Stimulated activated memory B cell treated with anti-CD40 and anti-IgM and Interleukin-4, amounts not matched to agents 10 μg/mL and 1 μg/mL and 100 μg/mL, for 72 hours (primary cell): ENCODE measurements at regions not wholly inside any gene's neighbourhood (a gene's known extent, or its start where the extent isn't known, plus 50 kb on each side); places are given as distances from the start of the nearest gene placed in this dataset.
"Not testable (repeated sequence)": the region's sequence is repeated elsewhere in the genome, so short reads cannot be mapped to it uniquely, and the experiment has no call there.

Experiments used
- ATAC-seq: fragments of 150-1000 bp; cut with Tn5 transposase; 2 replicates; pipeline ENCODE4 v1.10.0; 2021
- H3K27ac Mint-ChIP-seq: one replicate; pipeline ENCODE4 v1.8.0; 2022; ENCODE audit warnings: mild to moderate bottlenecking, mixed read lengths
- H3K27me3 Mint-ChIP-seq: one replicate; pipeline ENCODE4 v1.8.0; 2022; ENCODE audit warnings: mixed read lengths
- H3K36me3 Mint-ChIP-seq: one replicate; pipeline ENCODE4 v1.8.0; 2022; ENCODE audit warnings: mixed read lengths
- H3K4me1 Mint-ChIP-seq: one replicate; pipeline ENCODE4 v1.8.0; 2022; ENCODE audit warnings: mixed read lengths
- H3K4me3 Mint-ChIP-seq: one replicate; pipeline ENCODE4 v1.8.0; 2022; ENCODE audit warnings: mild to moderate bottlenecking, moderate library complexity, mixed read lengths
- H3K9me3 Mint-ChIP-seq: one replicate; pipeline ENCODE4 v1.8.0; 2022; ENCODE audit warnings: mixed read lengths

DNA sequence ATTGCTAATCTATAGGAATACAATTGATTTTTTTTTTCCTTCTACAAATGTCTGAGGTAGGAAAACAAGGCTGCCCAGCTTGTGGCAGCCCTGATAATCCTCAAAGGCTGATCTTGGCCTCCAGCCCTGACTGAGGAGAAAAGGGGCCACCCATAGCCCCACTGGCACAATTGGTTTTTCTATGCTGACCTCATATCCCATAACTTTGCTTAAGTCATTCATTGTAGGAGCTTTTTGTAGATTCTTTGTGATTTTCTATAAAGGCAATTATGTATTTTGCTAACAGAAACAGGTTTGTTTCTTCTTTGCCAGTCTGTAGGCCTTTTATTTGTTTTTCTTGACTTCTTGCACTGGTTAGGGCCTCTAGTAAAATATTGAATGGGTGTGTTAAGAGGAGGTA lies 80.2 kb upstream of the C15orf39 start:
- H3K4me3 Mint-ChIP-seq = no peak overlapping the region
- peaks cover 11% of the 10 kb centered on the region for H3K4me1 Mint-ChIP-seq
- no peaks in the 10 kb centered on the region for H3K36me3 Mint-ChIP-seq
- no peaks in the 10 kb centered on the region for H3K27me3 Mint-ChIP-seq
- ATAC-seq = no peak
- H3K9me3 Mint-ChIP-seq = peaks cover 3% of the 10 kb centered on the region
- no peak overlapping the region for H3K27ac Mint-ChIP-seq

DNA sequence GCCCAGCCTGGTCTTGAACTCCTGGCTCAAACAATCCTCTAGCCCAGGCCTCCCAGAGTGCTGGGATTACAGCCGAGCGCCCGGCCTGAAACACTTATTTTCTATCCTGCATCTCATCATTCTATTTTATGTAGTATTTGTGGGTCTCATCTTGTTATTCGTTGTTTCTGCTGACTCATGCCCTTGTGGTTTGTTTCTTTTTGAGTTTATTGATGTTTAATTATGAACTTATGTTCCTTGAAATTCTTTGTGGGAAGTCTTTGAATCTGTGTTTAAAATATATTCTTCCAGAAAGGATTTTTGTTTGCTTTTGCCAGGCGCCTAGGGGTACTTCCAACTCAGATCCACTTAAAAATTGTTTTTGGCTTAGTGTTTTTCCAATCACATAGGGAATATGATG lies 78.3 kb upstream of the C15orf39 start:
- Mint-ChIP-seq H3K4me3 (no peak overlapping the region), H3K9me3 (peaks cover 3% of the 10 kb centered on the region), H3K27me3 (no peaks in the 10 kb centered on the region), H3K4me1 (peaks cover 11% of the 10 kb centered on the region), H3K36me3 (no peaks in the 10 kb centered on the region), H3K27ac (no peak overlapping the region)
- ATAC-seq = no peak

DNA sequence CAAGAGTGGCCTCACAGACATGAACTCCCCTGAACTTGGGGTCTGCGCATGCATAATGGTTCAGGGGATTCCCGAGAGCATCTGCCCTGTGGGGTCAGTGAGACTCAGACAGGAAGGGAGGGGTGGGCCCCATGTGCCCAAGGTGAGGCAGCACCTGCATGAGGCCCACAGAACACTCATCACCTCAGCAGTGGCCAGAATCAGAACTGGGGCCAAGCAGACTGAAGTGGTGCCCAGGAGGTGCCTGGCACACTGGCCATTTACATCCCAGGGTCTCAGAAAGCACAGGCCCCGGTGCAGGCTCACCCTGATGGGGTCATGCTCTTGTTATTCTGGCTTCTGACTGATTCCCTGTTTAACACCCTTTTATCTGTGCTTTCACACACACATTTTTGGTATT lies 77.4 kb upstream of the C15orf39 start:
- H3K4me1 Mint-ChIP-seq = peaks cover 11% of the 10 kb centered on the region
- ATAC-seq = peak; percentile 36
- not testable (repeated sequence) for H3K4me3 Mint-ChIP-seq, H3K36me3 Mint-ChIP-seq, H3K9me3 Mint-ChIP-seq, H3K27me3 Mint-ChIP-seq, H3K27ac Mint-ChIP-seq

DNA sequence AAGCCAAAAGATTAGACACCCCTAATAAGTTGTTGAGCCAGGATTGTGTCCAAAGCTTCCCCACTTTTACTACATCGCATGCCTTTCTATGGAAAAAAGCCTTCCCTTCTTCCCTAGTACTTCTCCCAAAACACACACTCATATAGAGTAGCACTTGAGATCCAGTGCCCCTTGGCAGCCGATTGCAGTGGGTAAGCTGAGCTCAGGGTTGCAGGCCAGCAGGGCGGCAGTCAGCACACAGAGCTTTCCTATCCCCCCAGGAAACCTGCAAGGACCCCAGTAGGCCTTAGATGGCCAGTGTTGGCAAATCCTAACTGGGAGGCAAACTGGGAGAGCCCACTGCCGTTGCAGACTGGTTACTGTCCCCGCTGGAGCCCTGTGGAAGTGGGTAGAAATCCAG lies 75.7 kb upstream of the C15orf39 start:
- no peak for ATAC-seq
- H3K9me3 Mint-ChIP-seq = no peaks in the 10 kb centered on the region
- no peak overlapping the region for H3K27ac Mint-ChIP-seq
- H3K36me3 Mint-ChIP-seq = no peaks in the 10 kb centered on the region
- H3K4me1 Mint-ChIP-seq = peaks cover 19% of the 10 kb centered on the region
- H3K27me3 Mint-ChIP-seq = no peaks in the 10 kb centered on the region
- H3K4me3 Mint-ChIP-seq = no peak overlapping the region

DNA sequence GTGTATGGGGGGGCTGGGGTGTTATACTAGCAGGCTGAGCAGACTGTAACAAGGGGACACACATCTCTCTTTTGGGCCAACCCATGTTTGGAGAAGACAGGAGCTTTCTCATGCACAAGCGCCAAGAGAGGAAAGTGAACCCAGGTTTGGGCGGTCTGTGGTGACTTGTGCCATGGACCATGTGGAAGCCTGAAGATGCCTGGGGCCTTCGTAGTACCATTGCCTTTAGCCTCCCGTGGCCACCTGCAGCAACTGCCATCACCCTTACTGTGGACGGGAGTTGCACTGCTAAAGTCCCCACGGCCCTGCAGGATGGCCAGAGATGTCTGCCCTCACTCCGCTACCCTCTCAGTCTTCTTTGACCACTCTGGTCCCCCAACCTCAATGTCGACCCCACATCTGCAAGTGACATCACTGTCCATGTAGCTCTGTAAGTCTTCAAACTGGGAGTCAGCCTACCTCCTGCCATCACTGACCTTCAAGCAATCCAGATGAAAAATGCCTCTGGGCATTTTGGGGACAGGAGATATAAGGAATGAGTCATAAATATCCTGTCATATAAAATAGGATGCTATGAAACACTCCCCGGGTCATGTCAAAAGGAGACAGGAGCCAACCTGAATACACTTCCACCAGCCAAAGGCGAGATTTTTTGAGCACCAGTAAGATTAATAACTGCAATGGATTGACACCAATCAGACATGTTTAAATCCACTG lies 74.7 kb upstream of the C15orf39 start:
- Mint-ChIP-seq H3K9me3 (no peaks in the 10 kb centered on the region), H3K36me3 (no peaks in the 10 kb centered on the region), H3K4me1 (peaks cover 25% of the 10 kb centered on the region), H3K27ac (no peak overlapping the region), H3K4me3 (no peak overlapping the region), H3K27me3 (no peaks in the 10 kb centered on the region)
- no peak for ATAC-seq

DNA sequence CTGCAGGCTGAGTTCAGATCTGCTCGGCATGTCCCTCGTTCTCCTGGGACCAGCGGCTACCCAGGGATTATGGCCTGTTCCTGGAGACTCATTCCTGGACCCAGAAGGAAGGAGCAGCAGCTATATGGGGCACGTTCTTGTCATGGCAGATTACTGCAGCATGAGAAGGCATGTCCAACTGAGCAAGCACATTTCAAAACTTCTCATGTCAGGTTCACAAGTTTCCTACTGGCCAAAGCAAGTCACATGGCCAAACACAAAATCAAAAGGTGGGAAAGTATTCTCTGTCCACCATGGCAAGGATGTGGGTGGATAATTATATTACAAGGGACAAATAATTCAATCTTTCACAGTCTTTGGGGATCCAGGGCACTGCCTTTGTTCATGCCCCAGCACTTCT lies 71.9 kb upstream of the C15orf39 start:
- Mint-ChIP-seq H3K4me1 (peaks cover 14% of the 10 kb centered on the region), H3K27me3 (no peaks in the 10 kb centered on the region), H3K27ac (peak overlapping the region; percentile 27), H3K36me3 (no peaks in the 10 kb centered on the region), H3K9me3 (no peaks in the 10 kb centered on the region), H3K4me3 (no peak overlapping the region)
- ATAC-seq = no peak

DNA sequence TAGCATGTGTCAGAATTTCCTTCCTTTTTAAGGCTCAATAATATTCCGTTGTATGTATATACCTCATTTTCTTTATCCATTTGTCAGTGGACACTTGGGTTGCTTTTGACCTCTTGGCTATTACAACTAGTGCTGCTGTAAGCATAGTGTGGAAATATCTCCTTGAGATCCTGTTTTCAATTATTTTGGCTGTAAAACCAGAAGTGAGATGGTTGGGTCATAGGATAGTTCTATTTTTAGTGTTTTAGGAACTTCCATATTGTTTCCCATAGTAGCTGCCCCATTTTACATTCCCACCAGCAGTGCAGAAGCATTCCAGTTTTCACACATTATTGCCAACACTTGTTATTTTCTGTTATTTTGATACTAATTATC lies 70.4 kb upstream of the C15orf39 start:
- no peak for ATAC-seq
- Mint-ChIP-seq H3K4me3 (no peak overlapping the region), H3K27me3 (no peaks in the 10 kb centered on the region), H3K36me3 (no peaks in the 10 kb centered on the region), H3K27ac (peak overlapping the region; percentile 77), H3K4me1 (peaks cover 21% of the 10 kb centered on the region), H3K9me3 (no peaks in the 10 kb centered on the region)

DNA sequence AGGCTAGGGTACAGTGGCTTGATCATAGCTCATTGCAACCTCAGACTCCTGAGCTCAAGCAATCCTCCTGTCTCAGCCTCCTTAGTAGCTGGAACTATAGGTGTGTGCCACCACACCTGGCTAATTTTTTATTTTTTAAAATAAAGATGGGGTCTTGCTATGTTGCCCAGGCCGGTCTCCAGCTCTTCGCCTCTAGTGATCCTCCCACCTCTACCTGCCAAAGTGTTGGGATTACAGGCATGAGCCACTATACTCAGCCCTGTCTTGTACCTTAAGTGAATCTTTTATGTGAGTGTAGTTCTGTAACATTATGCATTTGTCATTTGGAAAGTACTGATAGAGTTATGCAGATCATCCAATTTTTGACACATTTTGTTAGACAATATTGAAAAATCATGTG lies 66.9 kb upstream of the C15orf39 start:
- Mint-ChIP-seq H3K4me3 (no peak overlapping the region), H3K4me1 (peaks cover 32% of the 10 kb centered on the region), H3K27me3 (no peaks in the 10 kb centered on the region), H3K27ac (no peak overlapping the region), H3K36me3 (no peaks in the 10 kb centered on the region), H3K9me3 (peaks cover 2% of the 10 kb centered on the region)
- ATAC-seq = no peak

DNA sequence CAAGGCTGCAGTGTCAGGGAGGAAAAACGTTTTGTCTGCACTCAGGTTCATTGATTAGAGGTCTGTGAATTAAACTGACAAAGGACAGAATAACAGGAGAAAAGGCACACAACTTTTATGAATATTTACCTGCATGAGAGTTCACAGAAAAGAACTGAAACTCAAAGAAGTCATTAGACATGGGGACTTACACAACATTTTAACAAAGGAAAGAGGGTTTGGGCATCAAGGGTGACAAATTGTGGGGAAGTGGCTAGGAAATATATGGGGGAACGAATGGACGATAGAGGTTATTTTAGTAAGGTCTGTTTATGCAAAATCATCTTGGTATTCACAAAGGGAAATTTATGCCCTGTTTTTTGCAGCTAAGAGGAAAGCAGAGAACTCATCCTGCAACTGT lies 65.6 kb upstream of the C15orf39 start:
- no peaks in the 10 kb centered on the region for H3K36me3 Mint-ChIP-seq
- H3K4me3 Mint-ChIP-seq = no peak overlapping the region
- H3K9me3 Mint-ChIP-seq = peaks cover 5% of the 10 kb centered on the region
- H3K27me3 Mint-ChIP-seq = no peaks in the 10 kb centered on the region
- ATAC-seq = no peak
- H3K27ac Mint-ChIP-seq = no peak overlapping the region
- H3K4me1 Mint-ChIP-seq = peaks cover 23% of the 10 kb centered on the region

DNA sequence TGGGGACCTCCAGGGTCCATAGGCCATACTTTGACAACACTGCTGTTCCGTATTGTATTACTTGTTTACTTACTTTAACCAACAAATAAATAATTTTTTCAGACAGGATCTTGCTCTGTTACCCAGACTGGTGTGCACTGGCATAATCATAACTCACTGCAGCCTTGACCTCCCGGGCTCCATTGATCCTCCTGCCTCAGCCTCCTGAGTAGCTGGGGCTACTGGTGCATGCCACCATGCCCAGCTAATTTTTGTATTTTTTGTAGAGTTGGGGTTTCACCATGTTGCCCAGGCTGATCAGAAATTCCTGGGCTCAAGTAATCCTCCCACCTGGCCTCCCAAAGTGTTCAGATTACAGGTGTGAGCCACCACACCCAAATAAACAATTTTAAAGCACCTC lies 64.9 kb upstream of the C15orf39 start:
- no peak overlapping the region for H3K4me3 Mint-ChIP-seq
- H3K27ac Mint-ChIP-seq = no peak overlapping the region
- peaks cover 6% of the 10 kb centered on the region for H3K9me3 Mint-ChIP-seq
- H3K36me3 Mint-ChIP-seq = no peaks in the 10 kb centered on the region
- ATAC-seq = no peak
- peaks cover 19% of the 10 kb centered on the region for H3K4me1 Mint-ChIP-seq
- no peaks in the 10 kb centered on the region for H3K27me3 Mint-ChIP-seq

DNA sequence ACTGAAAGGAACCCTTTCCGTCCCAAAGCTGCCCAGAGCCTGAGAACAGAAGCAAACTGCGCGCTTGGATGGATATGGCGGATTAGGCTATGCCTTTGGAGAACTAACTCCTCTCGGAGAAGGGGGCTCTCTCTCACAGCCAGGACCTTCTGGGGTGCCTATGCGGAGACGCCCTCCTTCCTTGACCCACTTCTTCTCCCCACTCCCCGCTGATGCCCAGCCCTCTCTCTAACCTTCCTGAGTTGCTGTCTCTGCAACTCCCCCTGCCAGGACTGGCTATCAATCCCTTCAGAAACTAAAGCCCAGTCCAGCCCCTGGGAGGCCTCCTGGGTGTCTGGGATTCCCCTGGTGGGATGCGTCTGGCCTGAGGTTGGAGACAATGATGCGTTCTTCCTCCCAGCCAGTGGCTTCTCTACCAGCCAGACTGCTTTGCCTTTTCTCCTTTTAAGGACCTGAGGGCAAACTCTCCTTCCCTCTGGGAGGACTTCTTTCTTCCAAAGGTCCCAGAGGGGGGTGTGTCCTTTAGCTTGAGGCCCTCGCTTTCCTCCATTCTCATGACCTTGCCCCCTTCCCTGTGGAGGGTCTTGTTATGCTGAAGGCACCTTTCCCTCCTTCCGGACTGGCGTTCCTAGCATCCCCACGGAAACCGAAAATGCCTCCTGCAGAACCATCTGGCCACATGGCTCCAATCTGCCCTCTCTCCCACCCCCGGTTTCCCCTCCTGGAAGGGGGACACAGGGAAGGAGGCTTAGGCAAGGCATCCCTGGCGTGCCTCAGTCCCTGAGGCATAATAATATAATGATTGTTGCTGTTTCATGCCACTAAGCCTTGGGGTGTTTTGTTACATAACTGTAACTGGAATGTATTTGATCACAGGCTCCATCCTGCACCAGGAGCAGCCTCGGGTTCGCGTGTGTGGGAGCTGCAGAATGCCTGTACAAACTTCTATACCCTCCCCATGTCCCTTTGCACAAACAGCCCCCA lies 63.4 kb upstream of the C15orf39 start:
- Mint-ChIP-seq H3K4me3 (no peak overlapping the region), H3K4me1 (peaks cover 19% of the 10 kb centered on the region), H3K36me3 (no peaks in the 10 kb centered on the region), H3K27ac (no peak overlapping the region), H3K27me3 (no peaks in the 10 kb centered on the region), H3K9me3 (peaks cover 15% of the 10 kb centered on the region)
- ATAC-seq = no peak

DNA sequence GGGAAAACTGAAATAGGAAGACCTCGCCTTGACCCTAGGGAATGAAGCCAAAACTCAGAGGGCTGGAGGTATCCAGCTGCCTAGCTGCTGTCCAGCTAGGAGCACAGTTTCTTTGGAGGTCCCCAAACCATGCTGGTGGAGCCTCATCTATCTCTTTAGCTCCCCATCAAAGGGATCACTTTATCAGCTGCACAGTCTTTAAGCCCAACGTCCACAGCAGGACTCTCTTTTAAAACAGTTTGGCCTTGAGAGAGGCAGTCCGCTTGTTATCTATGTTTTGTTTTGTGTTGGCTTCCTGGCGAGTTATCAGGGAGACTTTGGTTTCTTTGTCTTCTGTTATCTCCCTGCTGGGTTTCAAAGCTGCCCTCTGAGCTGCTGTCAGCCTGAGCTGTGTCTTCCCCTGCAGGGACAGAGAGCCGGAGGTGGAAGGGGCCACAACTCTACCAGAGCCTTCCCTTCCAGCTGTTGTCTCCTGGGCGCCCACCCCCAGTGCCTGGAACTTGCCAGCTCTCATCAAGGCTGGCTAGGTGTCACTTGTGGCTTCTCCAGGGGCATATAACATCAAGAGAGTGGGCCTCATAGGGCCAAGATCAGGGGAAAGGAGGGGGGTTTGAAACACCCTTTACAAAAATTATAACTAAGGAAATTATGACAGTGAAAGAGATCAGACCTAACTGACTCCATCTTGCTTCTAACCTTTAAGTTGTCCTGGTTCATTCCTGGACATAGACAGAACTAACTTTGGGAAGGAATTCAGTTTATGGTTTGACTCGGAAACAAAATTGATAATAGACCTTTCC lies 61.4 kb upstream of the C15orf39 start:
- Mint-ChIP-seq H3K9me3 (peaks cover 15% of the 10 kb centered on the region), H3K36me3 (no peaks in the 10 kb centered on the region), H3K27me3 (no peaks in the 10 kb centered on the region), H3K4me3 (no peak overlapping the region), H3K27ac (no peak overlapping the region), H3K4me1 (peaks cover 19% of the 10 kb centered on the region)
- ATAC-seq = no peak

DNA sequence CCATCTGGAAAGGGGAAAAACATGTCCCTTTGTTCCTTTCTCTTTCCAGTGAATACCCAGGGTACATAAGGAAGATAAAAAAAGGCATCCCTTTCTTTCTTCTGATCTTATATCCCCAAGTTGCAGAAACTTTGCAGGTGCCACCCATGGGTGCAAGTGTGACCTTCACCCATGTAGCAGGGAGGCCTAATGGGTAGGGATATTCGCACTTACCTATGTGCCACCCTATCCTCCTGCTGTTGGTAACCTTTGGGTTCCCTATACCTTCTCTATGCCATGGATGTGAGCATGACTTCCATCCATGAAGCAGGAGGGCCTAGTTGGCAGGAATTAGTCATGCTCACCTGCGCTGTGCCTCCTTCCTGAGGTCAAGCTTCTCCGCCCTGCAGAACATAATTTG lies 59.2 kb upstream of the C15orf39 start:
- H3K9me3 Mint-ChIP-seq = peaks cover 13% of the 10 kb centered on the region
- H3K27me3 Mint-ChIP-seq = no peaks in the 10 kb centered on the region
- no peak overlapping the region for H3K27ac Mint-ChIP-seq
- ATAC-seq = no peak
- H3K4me1 Mint-ChIP-seq = peaks cover 9% of the 10 kb centered on the region
- no peak overlapping the region for H3K4me3 Mint-ChIP-seq
- no peaks in the 10 kb centered on the region for H3K36me3 Mint-ChIP-seq

DNA sequence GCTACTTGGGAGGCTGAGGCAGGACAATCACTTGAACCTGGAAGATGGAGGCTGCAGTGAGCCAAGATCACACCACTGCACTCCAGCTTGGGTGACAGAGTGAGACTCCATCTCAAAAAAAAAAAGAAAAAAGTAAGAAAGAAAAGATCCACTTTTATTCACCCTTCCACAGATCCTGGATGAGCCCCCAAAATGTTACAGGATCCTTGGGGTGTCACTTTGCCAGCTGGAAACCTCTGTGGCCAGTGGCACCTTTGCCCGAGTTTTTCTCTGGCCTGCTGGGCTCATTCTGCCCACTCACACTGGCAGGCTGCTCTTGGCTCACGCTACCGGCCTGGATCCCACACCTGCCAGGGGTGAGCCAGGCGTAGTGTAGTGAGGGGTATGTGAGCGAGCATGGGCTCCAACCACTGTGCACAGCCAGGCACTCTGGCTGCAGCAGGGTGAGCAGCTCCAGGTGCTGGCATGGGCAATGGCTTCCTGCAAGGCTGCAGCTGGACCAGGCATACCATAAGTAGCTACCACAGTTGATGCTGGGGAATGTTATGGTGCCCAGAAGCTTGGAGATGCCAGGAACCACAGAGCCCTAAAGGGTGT lies 57.8 kb upstream of the C15orf39 start:
- no peak for ATAC-seq
- H3K4me3 Mint-ChIP-seq = no peak overlapping the region
- H3K27me3 Mint-ChIP-seq = no peaks in the 10 kb centered on the region
- peaks cover 13% of the 10 kb centered on the region for H3K9me3 Mint-ChIP-seq
- no peak overlapping the region for H3K27ac Mint-ChIP-seq
- H3K4me1 Mint-ChIP-seq = no peaks in the 10 kb centered on the region
- no peaks in the 10 kb centered on the region for H3K36me3 Mint-ChIP-seq
